H1 (cell line): ENCODE measurements at regions not wholly inside any gene's neighbourhood (a gene's known extent, or its start where the extent isn't known, plus 50 kb on each side); places are given as distances from the start of the nearest gene placed in this dataset.

ENCODE experiments used
- CTCF ChIA-PET: fragments of 300-600 bp; sonication (Branson Sonifier 250); formaldehyde crosslinking; loops from one replicate; lab custom pipeline; 2021; ENCODE audit not compliant: partially characterized antibody; lab: Charles Lee
- POLR2A ChIA-PET: fragments of 300-600 bp; sonication (Branson Sonifier 250); formaldehyde crosslinking; loops from one replicate; lab custom pipeline; 2021; ENCODE audit warnings: inconsistent platforms; ENCODE audit not compliant: partially characterized antibody; lab: Charles Lee
- DNase-seq, 2 experiments: peaks; one replicate each; pipeline versions ENCODE4 v3.0.0 to v3.0.0-alpha.2; 2010 to 2022; ENCODE audit warnings: low spot score in 2 of 2, low read depth in 1 of 2, mixed read lengths in 1 of 2
- FAIRE-seq: peaks from 2 replicates; lab custom pipeline; 2011; peaks lifted over from hg19 to GRCh38; lab: Jason Lieb, UNC
- H2AFZ ChIP-seq: 2 replicates; pipeline ENCODE4 v1.8.1; 2012; ENCODE audit warnings: low read length, inconsistent platforms
- H2AK5ac ChIP-seq: 2 replicates; pipeline ENCODE4 v1.6.1; 2013; ENCODE audit warnings: low read depth, low read length
- H2BK120ac ChIP-seq: replicated peaks from 2 replicates; pipeline ENCODE3; 2013; ENCODE audit warnings: low read depth, low read length, inconsistent platforms
- H2BK12ac ChIP-seq: 2 replicates; pipeline ENCODE4 v1.6.1; 2013; ENCODE audit warnings: low read depth, low read length
- H2BK15ac ChIP-seq: 2 replicates; pipeline ENCODE4 v1.6.1; 2013; ENCODE audit warnings: low read length
- H2BK20ac ChIP-seq: 2 replicates; pipeline ENCODE4 v1.6.1; 2013; ENCODE audit warnings: low read length
- H2BK5ac ChIP-seq: 2 replicates; pipeline ENCODE4 v1.6.1; 2013; ENCODE audit warnings: low read depth, low read length
- H3K14ac ChIP-seq: 2 replicates; pipeline ENCODE4 v1.6.1; 2013; ENCODE audit warnings: inconsistent platforms; ENCODE audit not compliant: insufficient read length
- H3K18ac ChIP-seq: 2 replicates; pipeline ENCODE4 v1.6.1; 2013; ENCODE audit warnings: low read length; ENCODE audit errors: extremely low read depth
- H3K23ac ChIP-seq: 2 replicates; pipeline ENCODE4 v1.6.1; 2013; ENCODE audit warnings: inconsistent platforms; ENCODE audit not compliant: insufficient read length
- H3K23me2 ChIP-seq: 2 replicates; pipeline ENCODE4 v1.6.1; 2013; ENCODE audit warnings: low read depth, low read length
- H3K27ac ChIP-seq: 2 replicates; pipeline ENCODE4 v1.6.1; 2011; ENCODE audit warnings: low read depth, low read length, inconsistent platforms
- H3K27me3 ChIP-seq, 4 experiments: replicated peaks in 1 of 4; 1 replicate in 1 of 4; 2 replicates in 3 of 4; pipeline versions ENCODE4 v1.6.1 to v1.8.1; 2011 to 2013; ENCODE audit warnings: low read length in 3 of 4, mild to moderate bottlenecking in 3 of 4, inconsistent platforms in 2 of 4, mixed read lengths in 2 of 4, moderate library complexity in 1 of 4; ENCODE audit not compliant: control insufficient read depth in 3 of 4, insufficient read depth in 3 of 4; ENCODE audit errors: extremely low read depth in 1 of 4
- H3K36me3 ChIP-seq, 4 experiments: 2 replicates each; pipeline versions ENCODE4 v1.6.1 to v1.8.1; 2011 to 2013; ENCODE audit warnings: mild to moderate bottlenecking in 4 of 4, low read length in 3 of 4, moderate library complexity in 2 of 4, control low read depth in 1 of 4, inconsistent platforms in 1 of 4; ENCODE audit not compliant: insufficient read depth in 4 of 4, control insufficient read depth in 2 of 4
- H3K4ac ChIP-seq: replicated peaks from 2 replicates; pipeline ENCODE3; 2013; ENCODE audit warnings: low read length, low read depth, mixed read lengths, inconsistent platforms; ENCODE audit not compliant: insufficient read length
- H3K4me1 ChIP-seq, 4 experiments: replicated peaks in 1 of 4; 1 replicate in 1 of 4; 2 replicates in 3 of 4; pipeline versions ENCODE4 v1.6.1 to v1.8.1; 2011 to 2013; ENCODE audit warnings: low read length in 3 of 4, inconsistent platforms in 2 of 4, mixed read lengths in 1 of 4; ENCODE audit not compliant: insufficient read depth in 4 of 4, control insufficient read depth in 3 of 4
- H3K4me2 ChIP-seq, 2 experiments: 2 replicates each; pipeline versions ENCODE4 v1.6.1 to v1.8.1; 2011 to 2013; ENCODE audit warnings: low read depth in 2 of 2, low read length in 2 of 2, control low read depth in 1 of 2, inconsistent platforms in 1 of 2, mild to moderate bottlenecking in 1 of 2; ENCODE audit not compliant: insufficient read depth in 1 of 2
- H3K4me3 ChIP-seq, 4 experiments: fragments of 200-600, 300-600 bp in 1 of 4; sonication (generic), shearing (Covaris generic), sonication (Bioruptor Twin) in 1 of 4; 2 replicates each; pipeline versions ENCODE4 v1.5.1 to v1.8.1; 2011 to 2016; ENCODE audit warnings: low read length in 4 of 4, low read depth in 3 of 4, control low read depth in 2 of 4, inconsistent platforms in 2 of 4, mild to moderate bottlenecking in 2 of 4, mixed read lengths in 1 of 4, moderate library complexity in 1 of 4; ENCODE audit not compliant: insufficient read depth in 2 of 4; ENCODE audit errors: extremely low read depth in 1 of 4
- H3K56ac ChIP-seq: replicated peaks from 2 replicates; pipeline ENCODE3; 2013; ENCODE audit warnings: low read depth, mild to moderate bottlenecking, mixed read lengths, low read length, inconsistent platforms; ENCODE audit not compliant: insufficient read length
- H3K79me1 ChIP-seq: 2 replicates; pipeline ENCODE4 v1.6.1; 2013; ENCODE audit warnings: low read depth, low read length, control low read depth
- H3K79me2 ChIP-seq, 2 experiments: 2 replicates each; pipeline versions ENCODE4 v1.6.1 to v1.8.1; 2012 to 2013; ENCODE audit warnings: low read length in 2 of 2, mild to moderate bottlenecking in 2 of 2, inconsistent platforms in 1 of 2; ENCODE audit not compliant: insufficient read depth in 2 of 2, control insufficient read depth in 1 of 2
- H3K9ac ChIP-seq, 4 experiments: replicated peaks in 1 of 4; 1 replicate in 1 of 4; 2 replicates in 3 of 4; pipeline versions ENCODE4 v1.6.1 to v1.8.1; 2011 to 2013; ENCODE audit warnings: low read depth in 3 of 4, low read length in 3 of 4, control low read depth in 2 of 4, mild to moderate bottlenecking in 2 of 4, moderate library complexity in 2 of 4, inconsistent platforms in 1 of 4; ENCODE audit errors: extremely low read depth in 1 of 4
- H3K9me3 ChIP-seq, 2 experiments: 2 replicates each; pipeline versions ENCODE4 v1.6.1 to v1.8.1; 2012 to 2013; ENCODE audit warnings: mild to moderate bottlenecking in 2 of 2, moderate library complexity in 2 of 2, control low read depth in 1 of 2, inconsistent platforms in 1 of 2, low read depth in 1 of 2, low read length in 1 of 2, mixed read lengths in 1 of 2; ENCODE audit not compliant: insufficient read depth in 2 of 2
- H4K20me1 ChIP-seq, 2 experiments: replicated peaks in 1 of 2; 2 replicates each; pipeline versions ENCODE3 to v1.8.1; 2011 to 2013; ENCODE audit warnings: inconsistent platforms in 2 of 2, low read length in 2 of 2, mild to moderate bottlenecking in 1 of 2; ENCODE audit not compliant: insufficient read depth in 2 of 2, control insufficient read depth in 1 of 2
- H4K5ac ChIP-seq: 2 replicates; pipeline ENCODE4 v1.6.1; 2013; ENCODE audit warnings: low read length, low read depth, mixed read lengths, inconsistent platforms; ENCODE audit not compliant: insufficient read length
- H4K8ac ChIP-seq: 2 replicates; pipeline ENCODE4 v1.8.0; 2013; ENCODE audit warnings: mild to moderate bottlenecking, moderate library complexity, low read length, inconsistent platforms; ENCODE audit not compliant: insufficient read depth; ENCODE audit errors: extremely low read depth
- H4K91ac ChIP-seq: replicated peaks from 2 replicates; pipeline ENCODE3; 2013; ENCODE audit warnings: low read length, mixed read lengths, inconsistent platforms; ENCODE audit not compliant: insufficient read length
- CEBPB ChIP-seq: IDR thresholded peaks from 2 replicates; pipeline ENCODE4 v1.6.1; 2012; ENCODE audit warnings: low read depth, low read length
- GTF2F1 ChIP-seq: IDR thresholded peaks from 2 replicates; pipeline ENCODE4 v1.6.1; 2012; ENCODE audit warnings: low read depth, low read length, improper control_type of control experiment, borderline replicate concordance
- JUN ChIP-seq: IDR thresholded peaks from 2 replicates; pipeline ENCODE4 v1.6.1; 2011; ENCODE audit warnings: low read depth, mild to moderate bottlenecking, improper control_type of control experiment, low read length
- POLR2AphosphoS5 ChIP-seq: IDR thresholded peaks from 2 replicates; pipeline ENCODE4 v1.6.1; 2011; ENCODE audit warnings: low read depth, low read length
- RBBP5 ChIP-seq: IDR thresholded peaks from 2 replicates; pipeline ENCODE4 v1.7.1; 2012; ENCODE audit warnings: low read depth, mild to moderate bottlenecking, inconsistent platforms, low read length, moderate library complexity, borderline replicate concordance
- SIN3A ChIP-seq, 2 experiments: IDR thresholded peaks in 1 of 2; conservative IDR thresholded peaks in 1 of 2; 2 replicates each; pipeline ENCODE4 v1.6.1; 2011 to 2012; ENCODE audit warnings: low read length in 2 of 2, improper control_type of control experiment in 1 of 2, low read depth in 1 of 2, mild to moderate bottlenecking in 1 of 2
- SP1 ChIP-seq: IDR thresholded peaks from 2 replicates; pipeline ENCODE4 v1.6.1; 2011; ENCODE audit warnings: low read depth, low read length
- TAF7 ChIP-seq: optimal IDR thresholded peaks from 2 replicates; pipeline ENCODE3; 2011; ENCODE audit warnings: low read depth, mild to moderate bottlenecking, inconsistent platforms, low read length, moderate library complexity, borderline replicate concordance
- WGBS, 2 experiments: shearing (Covaris generic) in 1 of 2; methylation state at CpG; one replicate each; pipeline versions ENCODE4 v1.1.6 to v1.1.7; 2013 to 2015; ENCODE audit warnings: low lambda C conversion rate in 2 of 2, mixed read lengths in 2 of 2, inconsistent platforms in 1 of 2, low coverage in 1 of 2, missing lambda C conversion rate in 1 of 2; ENCODE audit not compliant: insufficient replicate concordance in 2 of 2, insufficient coverage in 1 of 2, insufficient read length in 1 of 2; ENCODE audit errors: extremely low coverage in 1 of 2, missing lambda C conversion rate in 1 of 2; 5-methylcytosine and 5-hydroxymethylcytosine counted together

DNA sequence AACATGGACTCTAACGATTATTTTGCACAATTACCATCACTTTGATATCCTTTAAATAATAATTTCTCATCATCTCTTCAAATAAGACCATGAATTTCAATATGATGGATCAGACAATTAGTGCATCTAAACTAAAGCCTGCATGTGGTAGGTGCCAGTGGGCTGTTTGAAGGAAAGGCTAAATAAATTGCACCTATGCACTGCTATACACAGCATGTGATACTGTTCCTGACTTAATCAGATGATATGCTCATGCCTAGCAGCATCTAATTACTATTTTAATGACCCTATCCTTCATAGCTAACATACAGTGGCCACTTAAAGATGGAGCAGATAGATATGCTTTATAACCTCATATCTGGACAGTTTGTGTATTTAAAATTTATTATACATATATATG is 731.6 kb upstream of the MANEA start:
- CTCF ChIA-PET = no interaction called here
- Histone ChIP-seq H3K27ac (no peak overlapping the region), H2BK12ac (no peak overlapping the region), H2AFZ (no peak overlapping the region), H3K79me1 (no peaks in the 10 kb centered on the region), H4K91ac (no peak overlapping the region), H2BK15ac (no peak overlapping the region), H3K23ac (no peak overlapping the region), H3K4me3 (no peak overlapping the region), H4K20me1 (no peaks in the 10 kb centered on the region), H3K9me3 (peaks cover 0 to under 1% of the 10 kb centered on the region in 2 experiments; a peak in 1 of 4 replicates), H3K23me2 (no peaks in the 10 kb centered on the region), H3K4ac (no peak overlapping the region), H3K4me2 (no peak overlapping the region), H3K79me2 (no peaks in the 10 kb centered on the region), H2BK5ac (no peak overlapping the region), H3K4me1 (no peaks in the 10 kb centered on the region), H3K36me3 (no peaks in the 10 kb centered on the region), H2BK20ac (no peak overlapping the region), H2BK120ac (no peak overlapping the region), H4K5ac (no peak overlapping the region), H3K18ac (no peak overlapping the region), H3K14ac (no peak overlapping the region), H3K56ac (no peak overlapping the region), H3K9ac (no peak overlapping the region), H2AK5ac (no peak overlapping the region), H3K27me3 (no peaks in the 10 kb centered on the region), H4K8ac (no peak overlapping the region)
- FAIRE-seq = no peak
- POLR2A ChIA-PET = no interaction called here
- no peak for DNase-seq
- no peak for TF ChIP-seq SP1
- TF ChIP-seq RBBP5 = no peak
- no peak for TF ChIP-seq GTF2F1
- no peak for TF ChIP-seq POLR2AphosphoS5
- TF ChIP-seq JUN = no peak
- no peak for TF ChIP-seq CEBPB
- TF ChIP-seq TAF7 = no peak
- no peak for TF ChIP-seq SIN3A (conservative IDR thresholded peaks at IDR 0.05 in 1 of 2, IDR thresholded peaks at IDR 0.05 in 1 of 2; ENCODE audit: low read depth in 1 of 2, low read length in 2 of 2)
- WGBS, 2 experiments = 100% methylated on average over 1 of the region's 1 CpG; no CpG with 5 or more reads in 1 of the 2 experiments
